ENCODE measurements at regions not wholly inside any gene's neighbourhood (a gene's known extent, or its start where the extent isn't known, plus 50 kb on each side); places are given as distances from the start of the nearest gene placed in this dataset.

- Histone ChIP-seq H3K27me3 (ENCODE audit: control insufficient read depth, insufficient read depth, low read length) (no peaks in the 10 kb centered on the region), H3K36me3 (ENCODE audit: control insufficient read depth, insufficient read depth, low read length) (no peaks in the 10 kb centered on the region), H3K4me3 (ENCODE audit: low read depth, low read length) (no peak overlapping the region)
- TF ChIP-seq CTCF (IDR thresholded peaks at IDR 0.05; ENCODE audit: insufficient read depth, low read depth, low read length): no peak
- DNase-seq (ENCODE audit: low read depth): no peak
- ChIA-PET POLR2A (no interaction called here), CTCF (no interaction called here)
Measured at GRCh38 chr9:14485366-14485765, 171.4 kb upstream of the NFIB start.

- POLR2A ChIA-PET: no interaction called here
- Histone ChIP-seq H3K4me3 (ENCODE audit: low read depth, low read length) (no peak overlapping the region), H3K27me3 (ENCODE audit: control insufficient read depth, insufficient read depth, low read length) (no peaks in the 10 kb centered on the region), H3K36me3 (ENCODE audit: control insufficient read depth, insufficient read depth, low read length) (no peaks in the 10 kb centered on the region)
- no peak for DNase-seq (ENCODE audit: low read depth)
- no peak for TF ChIP-seq CTCF (IDR thresholded peaks at IDR 0.05; ENCODE audit: insufficient read depth, low read depth, low read length)
- CTCF ChIA-PET: no interaction called here
Measured at GRCh38 chr9:14482856-14483255, 168.9 kb upstream of the NFIB start.

GRCh38 chr9:14480526-14480925 is 166.6 kb upstream of the NFIB start:
- no peak for DNase-seq (ENCODE audit: low read depth)
- Histone ChIP-seq H3K36me3 (ENCODE audit: control insufficient read depth, insufficient read depth, low read length) (no peaks in the 10 kb centered on the region), H3K4me3 (ENCODE audit: low read depth, low read length) (no peak overlapping the region), H3K27me3 (ENCODE audit: control insufficient read depth, insufficient read depth, low read length) (no peaks in the 10 kb centered on the region)
- POLR2A ChIA-PET: no interaction called here
- no peak for TF ChIP-seq CTCF (IDR thresholded peaks at IDR 0.05; ENCODE audit: insufficient read depth, low read depth, low read length)
- CTCF ChIA-PET: no interaction called here

GRCh38 chr9:14479163-14479560 is 165.2 kb upstream of the NFIB start:
- DNase-seq (ENCODE audit: low read depth): no peak
- Histone ChIP-seq H3K27me3 (ENCODE audit: control insufficient read depth, insufficient read depth, low read length) (no peaks in the 10 kb centered on the region), H3K36me3 (ENCODE audit: control insufficient read depth, insufficient read depth, low read length) (no peaks in the 10 kb centered on the region), H3K4me3 (ENCODE audit: low read depth, low read length) (no peak overlapping the region)
- POLR2A ChIA-PET: no interaction called here
- CTCF ChIA-PET: no interaction called here
- TF ChIP-seq CTCF (IDR thresholded peaks at IDR 0.05; ENCODE audit: insufficient read depth, low read depth, low read length): no peak

- H3K27me3 ChIP-seq (ENCODE audit: control insufficient read depth, insufficient read depth, low read length): no peaks in the 10 kb centered on the region
- CTCF ChIA-PET: no interaction called here
- TF ChIP-seq CTCF (IDR thresholded peaks at IDR 0.05; ENCODE audit: insufficient read depth, low read depth, low read length): no peak
- DNase-seq (ENCODE audit: low read depth): no peak
- POLR2A ChIA-PET: no interaction called here
- no peaks in the 10 kb centered on the region for H3K36me3 ChIP-seq (ENCODE audit: control insufficient read depth, insufficient read depth, low read length)
- no peak overlapping the region for H3K4me3 ChIP-seq (ENCODE audit: low read depth, low read length)
Measured at GRCh38 chr9:14478175-14479162, 164.5 kb upstream of the NFIB start.

Measured in BJ (cell line).